A549 (cell line): ENCODE measurements at regions not wholly inside any gene's neighbourhood (a gene's known extent, or its start where the extent isn't known, plus 50 kb on each side); places are given as distances from the start of the nearest gene placed in this dataset.

ENCODE experiments used
- ATAC-seq, 2 experiments: fragments of 200-7000 bp in 1 of 2; fragments of >200 bp in 1 of 2; cut with Nextera tagmentation in 1 of 2; cut with Tn5 transposase in 1 of 2; 3 replicates each; pipeline versions ENCODE4 v1.8.0 to v1.9.1; 2018 to 2020; ENCODE audit warnings: mild to moderate bottlenecking in 1 of 2, moderate library complexity in 1 of 2
- CTCF ChIA-PET: fragments of 300-600 bp; sonication (Branson Sonifier 250); formaldehyde crosslinking; extraction: SDS; loops from one replicate; lab custom pipeline; 2021; ENCODE audit warnings: antibody characterized with exemption, inconsistent platforms; lab: Yijun Ruan, JAX
- POLR2A ChIA-PET: fragments of 350-600 bp; formaldehyde crosslinking; extraction: SDS; loops from one replicate; lab custom pipeline; 2021; ENCODE audit warnings: antibody characterized with exemption, inconsistent platforms; lab: Yijun Ruan, JAX
- DNase-seq, 2 experiments: peaks; one replicate each; pipeline versions ENCODE4 v3.0.0 to v3.0.0-alpha.2; 2011 to 2016; ENCODE audit warnings: low read depth in 1 of 2, low spot score in 1 of 2
- FAIRE-seq: peaks from 2 replicates; lab custom pipeline; 2011; peaks lifted over from hg19 to GRCh38; lab: Jason Lieb, UNC
- H3K27ac ChIP-seq, 2 experiments: fragments of >200 bp; sonication (Bioruptor Twin); formaldehyde crosslinking; 3 replicates each; pipeline ENCODE4 v1.5.1; 2016 to 2017
- H3K4me1 ChIP-seq: fragments of >200 bp; sonication (Bioruptor Twin); formaldehyde crosslinking; 3 replicates; pipeline ENCODE4 v1.6.1; 2016
- H3K4me2 ChIP-seq: fragments of >200 bp; sonication (Bioruptor Twin); formaldehyde crosslinking; 3 replicates; pipeline ENCODE4 v1.6.1; 2016
- H3K4me3 ChIP-seq: fragments of >200 bp; sonication (Bioruptor Twin); formaldehyde crosslinking; 3 replicates; pipeline ENCODE4 v1.5.1; 2016
- H3K9me3 ChIP-seq: fragments of >200 bp; sonication (Bioruptor Twin); formaldehyde crosslinking; 3 replicates; pipeline ENCODE4 v1.6.1; 2016
- BHLHE40 ChIP-seq: IDR thresholded peaks from 2 replicates; pipeline ENCODE4 v1.6.1; 2012; ENCODE audit warnings: low read depth, low read length, inconsistent platforms
- CHD2 ChIP-seq: fragments of 150-350 bp; IDR thresholded peaks from 2 replicates; pipeline ENCODE4 v1.6.1; 2014; ENCODE audit warnings: low read length; ENCODE audit not compliant: partially characterized antibody
- CHD4 ChIP-seq: fragments of 200-600 bp; sonication (generic); IDR thresholded peaks from 2 replicates; pipeline ENCODE4 v1.6.1; 2016; ENCODE audit warnings: antibody characterized with exemption, mild to moderate bottlenecking, borderline replicate concordance
- EHF ChIP-seq: fragments of 250-450 bp; sonication (Bioruptor Pico); IDR thresholded peaks from 2 replicates; pipeline ENCODE4 v1.5.0; 2020; ENCODE audit warnings: mild to moderate bottlenecking
- EHMT2 ChIP-seq: fragments of 200-600 bp; sonication (generic); IDR thresholded peaks from 2 replicates; pipeline ENCODE4 v1.6.1; 2016; ENCODE audit warnings: antibody characterized with exemption, low read depth, mild to moderate bottlenecking, moderate library complexity
- EP300 ChIP-seq, 2 experiments: fragments of >200 bp; sonication (Bioruptor Twin); formaldehyde crosslinking; IDR thresholded peaks; 2 replicates in 1 of 2; 3 replicates in 1 of 2; pipeline ENCODE4 v1.6.1; 2016 to 2017
- HDAC2 ChIP-seq: fragments of 200-600 bp; sonication (generic); IDR thresholded peaks from 2 replicates; pipeline ENCODE4 v1.6.1; 2016
- JUNB ChIP-seq: fragments of >200 bp; sonication (Bioruptor Twin); formaldehyde crosslinking; IDR thresholded peaks from 2 replicates; pipeline ENCODE4 v1.6.1; 2016
- MAFK ChIP-seq: fragments of 450-650 bp; IDR thresholded peaks from 2 replicates; pipeline ENCODE4 v1.6.1; 2014; ENCODE audit not compliant: partially characterized antibody
- MYC ChIP-seq: IDR thresholded peaks from 2 replicates; pipeline ENCODE4 v1.6.1; 2012; ENCODE audit warnings: mild to moderate bottlenecking, inconsistent platforms, low read length, improper control_type of control experiment, borderline replicate concordance
- NFE2L2 ChIP-seq: fragments of 150-350 bp; conservative IDR thresholded peaks from 2 replicates; pipeline ENCODE4 v1.6.1; 2014; ENCODE audit warnings: low read length
- NPAS2 ChIP-seq: fragments of 250-450 bp; sonication (Bioruptor Pico); IDR thresholded peaks from 2 replicates; pipeline ENCODE4 v1.8.0; 2022; ENCODE audit warnings: mild to moderate bottlenecking, moderate library complexity, borderline replicate concordance
- NR3C1 ChIP-seq: fragments of >200 bp; sonication (Bioruptor Twin); formaldehyde crosslinking; IDR thresholded peaks from 3 replicates; pipeline ENCODE4 v1.6.1; 2017
- PHF8 ChIP-seq: fragments of 200-600 bp; sonication (generic); IDR thresholded peaks from 2 replicates; pipeline ENCODE4 v1.6.1; 2016; ENCODE audit warnings: low read depth, mild to moderate bottlenecking, antibody characterized with exemption, moderate library complexity, borderline replicate concordance
- POLR2AphosphoS2 ChIP-seq: conservative IDR thresholded peaks from 2 replicates; pipeline ENCODE4 v1.6.1; 2012; ENCODE audit warnings: low read length, improper control_type of control experiment, inconsistent platforms
- RAD21 ChIP-seq, 2 experiments: fragments of >200 bp in 1 of 2; sonication (Bioruptor Twin) in 1 of 2; formaldehyde crosslinking in 1 of 2; IDR thresholded peaks in 1 of 2; conservative IDR thresholded peaks in 1 of 2; 2 replicates in 1 of 2; 3 replicates in 1 of 2; pipeline ENCODE4 v1.6.1; 2012 to 2018; ENCODE audit warnings: inconsistent platforms in 1 of 2
- RCOR1 ChIP-seq: fragments of 150-350 bp; IDR thresholded peaks from 2 replicates; pipeline ENCODE4 v1.6.1; 2014; ENCODE audit warnings: antibody characterized with exemption, low read length, low read depth
- TP53 ChIP-seq: fragments of 250-450 bp; sonication (Bioruptor Pico); IDR thresholded peaks from 2 replicates; pipeline ENCODE4 v1.5.0; 2021; ENCODE audit warnings: mild to moderate bottlenecking, moderate library complexity
- ZC3H11A ChIP-seq: fragments of 450-650 bp; IDR thresholded peaks from 2 replicates; pipeline ENCODE4 v1.6.1; 2014; ENCODE audit warnings: antibody characterized with exemption, mild to moderate bottlenecking
- WGBS: methylation state at CpG from one replicate; pipeline ENCODE4 v1.1.6; 2017; ENCODE audit errors: missing lambda C conversion rate; 5-methylcytosine and 5-hydroxymethylcytosine counted together
- TF ChIP-seq, protein P1 (sequence below): fragments of >200 bp; sonication (Bioruptor Twin); formaldehyde crosslinking; IDR thresholded peaks from 3 replicates; pipeline ENCODE4 v1.5.1; 2016
- TF ChIP-seq, protein P2 (sequence below): fragments of >200 bp; sonication (Bioruptor Twin); formaldehyde crosslinking; IDR thresholded peaks from 2 replicates; pipeline ENCODE4 v1.6.1; 2016
- TF ChIP-seq, protein P3 (sequence below): IDR thresholded peaks from 2 replicates; pipeline ENCODE4 v1.6.1; 2012
- TF ChIP-seq, protein P4 (sequence below): IDR thresholded peaks from 2 replicates; pipeline ENCODE4 v1.6.1; 2012
- TF ChIP-seq, protein P5 (sequence below): fragments of 250-450 bp; sonication (Bioruptor Pico); IDR thresholded peaks from 2 replicates; pipeline ENCODE4 v1.5.0; 2020; ENCODE audit warnings: low read depth, mild to moderate bottlenecking, moderate library complexity

DNA sequence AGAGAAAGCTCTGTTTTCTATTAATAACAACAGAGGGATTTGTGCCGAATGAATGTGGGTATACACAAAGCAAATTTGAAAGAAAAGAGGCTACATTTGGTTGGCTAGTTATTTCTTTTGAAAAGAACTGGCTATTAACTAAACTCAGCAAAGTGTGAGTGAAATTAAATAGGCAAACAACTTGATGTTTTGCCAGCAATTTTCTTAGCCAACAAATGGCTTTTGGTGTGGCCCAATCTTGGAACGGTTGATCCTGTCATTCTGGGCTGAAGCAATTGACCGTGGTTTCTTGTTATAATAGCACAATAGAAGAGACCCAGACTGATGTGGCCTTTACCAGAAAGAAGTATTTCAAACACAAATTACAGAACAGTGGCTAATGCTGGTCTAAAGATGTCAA, 898.6 kb downstream of the KCNMA1 start:
- DNase-seq (no peak), FAIRE-seq (no peak), ATAC-seq (no peak)
- ChIA-PET CTCF (interaction anchor here (1.2 kb wide), 1 partner anchor 59 kb away, joined by 3 read pairs; no protein-coding TSS in a partner anchor), POLR2A (no interaction called here)
- 23% methylated on average over 3 of the region's 3 CpGs for WGBS
- Histone ChIP-seq H3K4me2 (no peak overlapping the region), H3K4me3 (no peak overlapping the region), H3K9me3 (no peaks in the 10 kb centered on the region), H3K4me1 (no peaks in the 10 kb centered on the region), H3K27ac (no peak overlapping the region)
- TF ChIP-seq HDAC2 (no peak), RAD21 (conservative IDR thresholded peaks at IDR 0.05 in 1 of 2, IDR thresholded peaks at IDR 0.05 in 1 of 2) (no peak), NR3C1 (no peak)

DNA sequence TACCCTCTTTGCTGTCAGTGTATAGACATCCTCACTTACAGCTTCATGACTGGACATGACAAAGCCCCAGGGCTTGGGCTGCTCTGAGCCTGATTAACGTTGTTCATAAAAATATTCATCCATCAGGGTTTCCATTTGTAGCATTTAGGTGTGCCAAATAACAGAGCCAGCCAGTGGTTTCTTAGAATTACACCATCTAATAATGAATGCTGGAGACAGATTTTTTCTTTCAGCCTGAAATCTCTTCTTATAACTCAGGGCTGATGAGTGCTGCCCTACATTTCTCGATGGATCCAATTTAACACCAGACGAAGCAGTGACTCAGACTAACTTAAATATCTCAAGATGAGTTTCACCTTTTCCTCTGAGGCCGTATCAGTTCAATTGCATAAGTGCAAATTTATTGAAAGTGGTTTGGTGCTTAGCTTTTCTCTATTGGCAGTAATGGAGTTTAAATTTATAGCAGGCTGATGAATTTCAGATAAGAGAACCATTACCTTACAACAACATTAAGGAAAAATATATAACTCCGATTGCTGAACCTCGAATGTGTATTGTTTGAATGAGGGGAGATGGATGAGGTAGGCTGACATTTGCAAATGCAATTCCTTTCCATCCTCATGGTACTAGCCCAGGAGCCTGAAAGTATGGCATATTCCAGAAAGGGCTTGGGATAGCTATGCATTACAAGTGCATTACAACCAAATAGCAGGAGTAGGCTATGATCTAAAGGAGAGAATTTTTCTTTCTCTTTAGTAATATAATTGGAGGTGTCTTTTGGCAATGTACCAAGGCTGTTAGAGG, 900.6 kb downstream of the KCNMA1 start:
- ChIA-PET POLR2A (no interaction called here), CTCF (no interaction called here)
- Histone ChIP-seq H3K4me3 (no peak overlapping the region), H3K9me3 (0 out of 3 replicates have a peak, but pooled peaks cover 4% of the 10 kb centered on the region), H3K4me2 (no peak overlapping the region), H3K4me1 (no peaks in the 10 kb centered on the region), H3K27ac (no peak overlapping the region)
- DNase-seq (no peak), FAIRE-seq (no peak), ATAC-seq (no peak)
- WGBS: 4% methylated on average over 6 of the region's 6 CpGs
- TF ChIP-seq JUNB (no peak), MYC (no peak), CHD4 (no peak), POLR2AphosphoS2 (no peak), HDAC2 (no peak), TP53 (CRISPR knock-in tag) (no peak), EHF (CRISPR knock-in tag) (no peak), EP300 (IDR thresholded peaks at IDR 0.05) (no peak), CHD2 (no peak), EHMT2 (no peak), BHLHE40 (no peak), NFE2L2 (no peak), RCOR1 (no peak)
- TF ChIP-seq, protein P1, sequence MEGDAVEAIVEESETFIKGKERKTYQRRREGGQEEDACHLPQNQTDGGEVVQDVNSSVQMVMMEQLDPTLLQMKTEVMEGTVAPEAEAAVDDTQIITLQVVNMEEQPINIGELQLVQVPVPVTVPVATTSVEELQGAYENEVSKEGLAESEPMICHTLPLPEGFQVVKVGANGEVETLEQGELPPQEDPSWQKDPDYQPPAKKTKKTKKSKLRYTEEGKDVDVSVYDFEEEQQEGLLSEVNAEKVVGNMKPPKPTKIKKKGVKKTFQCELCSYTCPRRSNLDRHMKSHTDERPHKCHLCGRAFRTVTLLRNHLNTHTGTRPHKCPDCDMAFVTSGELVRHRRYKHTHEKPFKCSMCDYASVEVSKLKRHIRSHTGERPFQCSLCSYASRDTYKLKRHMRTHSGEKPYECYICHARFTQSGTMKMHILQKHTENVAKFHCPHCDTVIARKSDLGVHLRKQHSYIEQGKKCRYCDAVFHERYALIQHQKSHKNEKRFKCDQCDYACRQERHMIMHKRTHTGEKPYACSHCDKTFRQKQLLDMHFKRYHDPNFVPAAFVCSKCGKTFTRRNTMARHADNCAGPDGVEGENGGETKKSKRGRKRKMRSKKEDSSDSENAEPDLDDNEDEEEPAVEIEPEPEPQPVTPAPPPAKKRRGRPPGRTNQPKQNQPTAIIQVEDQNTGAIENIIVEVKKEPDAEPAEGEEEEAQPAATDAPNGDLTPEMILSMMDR: no peak
- TF ChIP-seq, protein P2, sequence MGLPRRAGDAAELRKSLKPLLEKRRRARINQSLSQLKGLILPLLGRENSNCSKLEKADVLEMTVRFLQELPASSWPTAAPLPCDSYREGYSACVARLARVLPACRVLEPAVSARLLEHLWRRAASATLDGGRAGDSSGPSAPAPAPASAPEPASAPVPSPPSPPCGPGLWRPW: no peak

DNA sequence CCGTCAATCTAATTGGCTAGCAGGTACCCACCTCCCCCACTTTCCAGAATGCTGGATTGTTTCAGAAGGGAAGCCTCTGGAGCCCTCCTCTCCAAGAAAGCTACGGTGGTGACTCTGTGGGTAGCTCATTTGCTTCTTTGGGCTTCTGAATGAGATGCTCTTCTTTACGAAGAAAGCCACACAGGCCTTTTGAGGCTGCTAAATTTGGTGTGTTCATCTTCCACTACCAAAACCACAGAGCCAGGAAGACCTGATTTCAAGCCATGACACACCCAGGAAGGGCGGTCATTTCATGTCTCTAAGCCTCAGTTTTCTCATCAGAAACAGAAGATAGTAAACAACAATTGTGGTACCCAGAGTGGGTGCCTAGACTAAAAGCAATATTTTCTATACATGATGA, 901.2 kb downstream of the KCNMA1 start:
- WGBS: 0% methylated on average over 4 of the region's 4 CpGs
- no peak overlapping the region for H3K4me3 ChIP-seq
- no peak for ATAC-seq
- no peak overlapping the region for H3K4me2 ChIP-seq
- CTCF ChIA-PET: no interaction called here
- no peaks in the 10 kb centered on the region for H3K4me1 ChIP-seq
- TF ChIP-seq ZC3H11A (no peak), CHD4 (no peak), NPAS2 (no peak), RAD21 (conservative IDR thresholded peaks at IDR 0.05 in 1 of 2, IDR thresholded peaks at IDR 0.05 in 1 of 2) (no peak), HDAC2 (no peak), CHD2 (no peak), MAFK (no peak), EP300 (IDR thresholded peaks at IDR 0.05) (no peak), PHF8 (no peak)
- TF ChIP-seq, protein P3, sequence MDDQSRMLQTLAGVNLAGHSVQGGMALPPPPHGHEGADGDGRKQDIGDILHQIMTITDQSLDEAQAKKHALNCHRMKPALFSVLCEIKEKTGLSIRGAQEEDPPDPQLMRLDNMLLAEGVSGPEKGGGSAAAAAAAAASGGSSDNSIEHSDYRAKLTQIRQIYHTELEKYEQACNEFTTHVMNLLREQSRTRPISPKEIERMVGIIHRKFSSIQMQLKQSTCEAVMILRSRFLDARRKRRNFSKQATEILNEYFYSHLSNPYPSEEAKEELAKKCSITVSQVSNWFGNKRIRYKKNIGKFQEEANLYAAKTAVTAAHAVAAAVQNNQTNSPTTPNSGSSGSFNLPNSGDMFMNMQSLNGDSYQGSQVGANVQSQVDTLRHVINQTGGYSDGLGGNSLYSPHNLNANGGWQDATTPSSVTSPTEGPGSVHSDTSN: no peak
- TF ChIP-seq, protein P4, sequence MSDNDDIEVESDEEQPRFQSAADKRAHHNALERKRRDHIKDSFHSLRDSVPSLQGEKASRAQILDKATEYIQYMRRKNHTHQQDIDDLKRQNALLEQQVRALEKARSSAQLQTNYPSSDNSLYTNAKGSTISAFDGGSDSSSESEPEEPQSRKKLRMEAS: no peak
- TF ChIP-seq, protein P5, sequence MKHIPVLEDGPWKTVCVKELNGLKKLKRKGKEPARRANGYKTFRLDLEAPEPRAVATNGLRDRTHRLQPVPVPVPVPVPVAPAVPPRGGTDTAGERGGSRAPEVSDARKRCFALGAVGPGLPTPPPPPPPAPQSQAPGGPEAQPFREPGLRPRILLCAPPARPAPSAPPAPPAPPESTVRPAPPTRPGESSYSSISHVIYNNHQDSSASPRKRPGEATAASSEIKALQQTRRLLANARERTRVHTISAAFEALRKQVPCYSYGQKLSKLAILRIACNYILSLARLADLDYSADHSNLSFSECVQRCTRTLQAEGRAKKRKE (CRISPR knock-in tag): no peak
- TF ChIP-seq, protein P1: no peak
- H3K27ac ChIP-seq: no peak overlapping the region
- no peak for DNase-seq
- FAIRE-seq: no peak
- 0 out of 3 replicates have a peak, but pooled peaks cover 4% of the 10 kb centered on the region for H3K9me3 ChIP-seq
- POLR2A ChIA-PET: no interaction called here
